Left ventricle myocardium inferior (tissue), 1 donor: ENCODE measurements at regions not wholly inside any gene's neighbourhood (a gene's known extent, or its start where the extent isn't known, plus 50 kb on each side); places are given as distances from the start of the nearest gene placed in this dataset.

Source experiments
- DNase-seq: peaks from one replicate; pipeline ENCODE4 v3.0.0-alpha.2; 2020
- H3K27ac ChIP-seq: fragments of 200-600 bp; replicated peaks from 2 replicates; pipeline ENCODE4 v1.8.0; 2021
- H3K27me3 ChIP-seq: fragments of 200-600 bp; 2 replicates; pipeline ENCODE4 v1.8.0; 2021; ENCODE audit warnings: low read depth
- H3K36me3 ChIP-seq: fragments of 200-600 bp; 2 replicates; pipeline ENCODE4 v1.8.0; 2021
- H3K4me1 ChIP-seq: fragments of 200-600 bp; 2 replicates; pipeline ENCODE4 v1.8.0; 2021
- H3K4me3 ChIP-seq: fragments of 200-600 bp; 2 replicates; pipeline ENCODE4 v1.8.0; 2021; ENCODE audit warnings: mild to moderate bottlenecking, moderate library complexity
- H3K9me3 ChIP-seq: fragments of 200-600 bp; replicated peaks from 2 replicates; pipeline ENCODE4 v1.8.0; 2021
- CTCF ChIP-seq: fragments of 200-600 bp; IDR thresholded peaks from 2 replicates; pipeline ENCODE4 v1.8.0; 2021; ENCODE audit warnings: antibody characterized with exemption, mild to moderate bottlenecking, borderline replicate concordance
- intact Hi-C: fragments of 100-400 bp; cut with micrococcal nuclease; formaldehyde crosslinking; loops from one replicate; pipeline ENCODE4 v1.11.0; 2022
- donor health status: DM: no; HTN: yes; CAD: no; lungs with severe emphysema.

- H3K9me3 ChIP-seq = no peaks in the 10 kb centered on the region
- DNase-seq = no peak
- TF ChIP-seq CTCF = no peak
- H3K4me1 ChIP-seq = peaks cover 11% of the 10 kb centered on the region
- no peaks in the 10 kb centered on the region for H3K27me3 ChIP-seq
- no peak overlapping the region for H3K27ac ChIP-seq
- no peak overlapping the region for H3K4me3 ChIP-seq
- intact Hi-C loops = no loop called here
- no peaks in the 10 kb centered on the region for H3K36me3 ChIP-seq
Observed at GRCh38 chr5:74243634-74244033, 396.9 kb downstream of the ENC1 start.

GRCh38 chr5:74242516-74242915 is 398.0 kb downstream of the ENC1 start:
- DNase-seq = no peak
- intact Hi-C loops = no loop called here
- Histone ChIP-seq H3K36me3 (no peaks in the 10 kb centered on the region), H3K27me3 (no peaks in the 10 kb centered on the region), H3K27ac (no peak overlapping the region), H3K4me1 (peaks cover 11% of the 10 kb centered on the region), H3K4me3 (no peak overlapping the region), H3K9me3 (no peaks in the 10 kb centered on the region)
- TF ChIP-seq CTCF = no peak

- Histone ChIP-seq H3K9me3 (no peaks in the 10 kb centered on the region), H3K27me3 (no peaks in the 10 kb centered on the region), H3K27ac (no peak overlapping the region), H3K4me3 (no peak overlapping the region), H3K36me3 (no peaks in the 10 kb centered on the region), H3K4me1 (peaks cover 11% of the 10 kb centered on the region)
- DNase-seq = no peak
- TF ChIP-seq CTCF = no peak
- intact Hi-C loops = no loop called here
Observed at GRCh38 chr5:74241751-74242140, 398.8 kb downstream of the ENC1 start.

GRCh38 chr5:74240783-74241750 is 399.5 kb downstream of the ENC1 start:
- Histone ChIP-seq H3K4me3 (no peak overlapping the region), H3K36me3 (no peaks in the 10 kb centered on the region), H3K27me3 (no peaks in the 10 kb centered on the region), H3K9me3 (no peaks in the 10 kb centered on the region), H3K4me1 (peaks cover 11% of the 10 kb centered on the region), H3K27ac (no peak overlapping the region)
- intact Hi-C loops = no loop called here
- TF ChIP-seq CTCF = no peak
- DNase-seq = no peak

- no peak for DNase-seq
- no peaks in the 10 kb centered on the region for H3K27me3 ChIP-seq
- no peaks in the 10 kb centered on the region for H3K36me3 ChIP-seq
- no peak overlapping the region for H3K4me3 ChIP-seq
- H3K9me3 ChIP-seq = no peaks in the 10 kb centered on the region
- TF ChIP-seq CTCF = no peak
- intact Hi-C loops = no loop called here
- peaks cover 11% of the 10 kb centered on the region for H3K4me1 ChIP-seq
- H3K27ac ChIP-seq = no peak overlapping the region
Observed at GRCh38 chr5:74239261-74239660, 401.3 kb downstream of the ENC1 start.
